ENCODE measurements at regions not wholly inside any gene's neighbourhood (a gene's known extent, or its start where the extent isn't known, plus 50 kb on each side); places are given as distances from the start of the nearest gene placed in this dataset.

DNA sequence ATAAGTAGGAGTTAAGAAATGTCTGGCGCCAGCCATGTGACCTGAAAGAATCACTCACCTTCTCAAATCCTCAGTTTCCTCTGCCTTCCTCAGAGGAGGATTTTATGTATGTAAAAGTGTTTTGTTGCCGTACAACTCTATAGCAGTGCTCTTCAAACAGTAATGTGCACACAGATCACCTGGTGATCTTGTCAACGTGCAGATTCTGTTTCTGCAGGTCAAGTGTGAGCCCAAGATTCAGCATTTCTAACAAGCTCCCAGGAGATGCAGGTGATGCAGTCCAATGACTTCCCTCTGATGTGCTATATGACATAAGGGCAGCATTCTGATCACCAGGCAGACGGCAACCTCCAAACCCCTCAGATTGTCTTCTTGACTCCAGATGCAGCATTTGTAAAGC, 83.7 kb downstream of the CDC7 start:
- DNase-seq (ENCODE audit: low spot score): no peak
- no peaks in the 10 kb centered on the region for H3K36me3 Mint-ChIP-seq (ENCODE audit: low read depth)
- peaks cover 6% of the 10 kb centered on the region for H3K27me3 Mint-ChIP-seq (ENCODE audit: low read depth)
- H3K9me3 Mint-ChIP-seq (ENCODE audit: low read depth): no peaks in the 10 kb centered on the region
- H3K4me3 Mint-ChIP-seq (ENCODE audit: unreplicated experiment): no peak overlapping the region
- TF ChIP-seq, protein P1, sequence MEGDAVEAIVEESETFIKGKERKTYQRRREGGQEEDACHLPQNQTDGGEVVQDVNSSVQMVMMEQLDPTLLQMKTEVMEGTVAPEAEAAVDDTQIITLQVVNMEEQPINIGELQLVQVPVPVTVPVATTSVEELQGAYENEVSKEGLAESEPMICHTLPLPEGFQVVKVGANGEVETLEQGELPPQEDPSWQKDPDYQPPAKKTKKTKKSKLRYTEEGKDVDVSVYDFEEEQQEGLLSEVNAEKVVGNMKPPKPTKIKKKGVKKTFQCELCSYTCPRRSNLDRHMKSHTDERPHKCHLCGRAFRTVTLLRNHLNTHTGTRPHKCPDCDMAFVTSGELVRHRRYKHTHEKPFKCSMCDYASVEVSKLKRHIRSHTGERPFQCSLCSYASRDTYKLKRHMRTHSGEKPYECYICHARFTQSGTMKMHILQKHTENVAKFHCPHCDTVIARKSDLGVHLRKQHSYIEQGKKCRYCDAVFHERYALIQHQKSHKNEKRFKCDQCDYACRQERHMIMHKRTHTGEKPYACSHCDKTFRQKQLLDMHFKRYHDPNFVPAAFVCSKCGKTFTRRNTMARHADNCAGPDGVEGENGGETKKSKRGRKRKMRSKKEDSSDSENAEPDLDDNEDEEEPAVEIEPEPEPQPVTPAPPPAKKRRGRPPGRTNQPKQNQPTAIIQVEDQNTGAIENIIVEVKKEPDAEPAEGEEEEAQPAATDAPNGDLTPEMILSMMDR (IDR thresholded peaks at IDR 0.05): no peak
- peaks cover 5% of the 10 kb centered on the region for H3K4me1 Mint-ChIP-seq (ENCODE audit: low read depth)
- no peak overlapping the region for H3K27ac Mint-ChIP-seq (ENCODE audit: unreplicated experiment)

DNA sequence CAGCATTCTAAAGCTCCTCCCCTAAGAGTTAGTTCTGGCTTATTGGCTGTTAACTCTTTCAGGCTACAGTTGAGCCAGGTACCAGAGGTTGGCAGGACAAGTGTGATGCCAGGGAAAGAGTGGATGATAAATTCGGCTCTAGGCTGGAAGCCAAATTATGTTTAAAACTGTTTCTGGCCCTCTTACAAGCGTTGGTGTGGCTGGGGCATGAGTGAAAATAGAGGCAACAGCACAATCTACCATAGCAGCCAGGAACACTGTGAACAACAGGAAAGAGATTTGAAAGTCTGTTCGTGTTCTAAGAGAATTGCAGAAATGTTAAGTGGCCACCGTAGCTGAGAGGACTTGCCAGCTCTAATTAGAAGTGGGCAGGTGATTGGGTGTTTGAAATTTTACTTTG, 84.2 kb downstream of the CDC7 start:
- H3K36me3 Mint-ChIP-seq (ENCODE audit: low read depth): no peaks in the 10 kb centered on the region
- H3K27me3 Mint-ChIP-seq (ENCODE audit: low read depth): peaks cover 6% of the 10 kb centered on the region
- H3K4me1 Mint-ChIP-seq (ENCODE audit: low read depth): peaks cover 5% of the 10 kb centered on the region
- TF ChIP-seq, protein P1 (IDR thresholded peaks at IDR 0.05): no peak
- no peak for DNase-seq (ENCODE audit: low spot score)
- H3K4me3 Mint-ChIP-seq (ENCODE audit: unreplicated experiment): no peak overlapping the region
- no peak overlapping the region for H3K27ac Mint-ChIP-seq (ENCODE audit: unreplicated experiment)
- no peaks in the 10 kb centered on the region for H3K9me3 Mint-ChIP-seq (ENCODE audit: low read depth)

DNA sequence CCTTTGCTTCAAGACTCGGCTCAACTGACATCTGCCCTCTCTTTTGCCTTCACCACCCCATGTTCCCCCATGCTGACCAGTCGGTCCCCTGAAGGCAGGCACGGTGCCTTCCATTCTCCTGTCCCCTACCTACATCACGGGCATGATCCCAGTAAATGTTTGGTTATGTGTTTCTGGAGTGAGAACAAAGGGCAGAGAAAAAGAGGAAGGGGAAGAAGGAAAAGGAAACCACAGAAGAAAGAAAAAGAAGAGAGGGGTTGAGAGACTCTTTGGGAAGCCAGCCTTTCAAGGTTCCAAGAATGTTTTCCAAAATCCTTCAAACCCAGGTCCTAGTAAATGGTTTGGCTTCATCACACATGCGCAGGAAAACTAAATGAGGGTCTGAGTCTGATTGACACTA, 84.9 kb downstream of the CDC7 start:
- Mint-ChIP-seq H3K4me3 (ENCODE audit: unreplicated experiment) (no peak overlapping the region), H3K4me1 (ENCODE audit: low read depth) (peaks cover 5% of the 10 kb centered on the region), H3K9me3 (ENCODE audit: low read depth) (no peaks in the 10 kb centered on the region), H3K36me3 (ENCODE audit: low read depth) (no peaks in the 10 kb centered on the region), H3K27me3 (ENCODE audit: low read depth) (peaks cover 6% of the 10 kb centered on the region), H3K27ac (ENCODE audit: unreplicated experiment) (no peak overlapping the region)
- DNase-seq (ENCODE audit: low spot score): no peak
- TF ChIP-seq, protein P1 (IDR thresholded peaks at IDR 0.05): no peak

DNA sequence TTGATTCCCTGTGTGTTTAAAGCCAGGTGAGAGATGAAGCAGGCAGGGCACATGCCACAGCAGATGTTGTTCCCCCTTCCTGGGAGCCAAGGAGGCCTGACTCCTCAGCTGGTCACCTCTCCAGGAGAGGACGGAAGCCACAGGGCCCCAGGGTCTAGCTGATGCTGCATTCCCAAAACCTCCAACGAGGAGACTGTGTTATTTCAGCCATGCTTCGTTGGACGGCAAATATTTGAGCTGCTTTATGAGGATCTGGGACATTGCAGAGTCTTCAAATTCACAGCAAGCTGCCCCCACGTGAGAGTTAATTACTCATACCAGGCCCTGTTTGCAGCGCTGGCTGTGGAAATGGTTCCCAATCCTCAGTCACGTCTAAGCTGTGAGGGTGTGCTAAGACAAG, 85.3 kb downstream of the CDC7 start:
- no peaks in the 10 kb centered on the region for H3K36me3 Mint-ChIP-seq (ENCODE audit: low read depth)
- no peak overlapping the region for H3K4me3 Mint-ChIP-seq (ENCODE audit: unreplicated experiment)
- TF ChIP-seq, protein P1 (IDR thresholded peaks at IDR 0.05): no peak
- peaks cover 6% of the 10 kb centered on the region for H3K27me3 Mint-ChIP-seq (ENCODE audit: low read depth)
- no peaks in the 10 kb centered on the region for H3K9me3 Mint-ChIP-seq (ENCODE audit: low read depth)
- no peak for DNase-seq (ENCODE audit: low spot score)
- no peak overlapping the region for H3K27ac Mint-ChIP-seq (ENCODE audit: unreplicated experiment)
- H3K4me1 Mint-ChIP-seq (ENCODE audit: low read depth): peaks cover 5% of the 10 kb centered on the region

DNA sequence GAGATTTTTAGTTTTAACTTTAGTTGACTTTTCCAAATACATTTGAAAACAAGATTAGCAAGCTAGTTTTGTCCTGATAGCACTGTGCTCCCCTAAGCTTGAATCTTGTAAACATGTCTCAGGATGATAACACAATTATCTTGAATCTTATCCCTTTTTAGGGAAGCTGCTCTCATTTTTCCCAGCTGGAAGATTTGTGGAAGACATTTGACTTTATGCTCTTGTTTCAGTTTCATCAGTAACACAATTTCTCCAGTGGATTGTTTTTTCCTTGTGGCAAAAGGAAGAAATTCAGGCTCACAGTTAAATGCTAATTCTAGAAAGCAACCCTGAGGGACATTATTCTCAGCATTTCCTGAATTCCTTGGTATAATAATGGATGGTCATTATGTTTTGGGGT, 88.8 kb downstream of the CDC7 start:
- TF ChIP-seq, protein P1 (IDR thresholded peaks at IDR 0.05): peak; percentile 24
- DNase-seq (ENCODE audit: low spot score): no peak
- Mint-ChIP-seq H3K27ac (ENCODE audit: unreplicated experiment) (no peak overlapping the region), H3K36me3 (ENCODE audit: low read depth) (no peaks in the 10 kb centered on the region), H3K4me1 (ENCODE audit: low read depth) (no peaks in the 10 kb centered on the region), H3K4me3 (ENCODE audit: unreplicated experiment) (no peak overlapping the region), H3K27me3 (ENCODE audit: low read depth) (peaks cover 6% of the 10 kb centered on the region), H3K9me3 (ENCODE audit: low read depth) (no peaks in the 10 kb centered on the region)

Data from chondrocyte (in vitro differentiated cells).